HepG2 (cell line): ENCODE measurements at regions not wholly inside any gene's neighbourhood (a gene's known extent, or its start where the extent isn't known, plus 50 kb on each side); places are given as distances from the start of the nearest gene placed in this dataset.
"Not testable (repeated sequence)": the region's sequence is repeated elsewhere in the genome, so short reads cannot be mapped to it uniquely, and the experiment has no call there.

ENCODE experiments used
- KLF6 ChIP-seq: IDR thresholded peaks from 2 replicates; pipeline ENCODE4 v1.8.0; 2016; ENCODE audit warnings: missing biosample characterization, missing genetic modification reagents
- PRDM10 ChIP-seq: sonication (generic); formaldehyde crosslinking; IDR thresholded peaks from 2 replicates; pipeline ENCODE4 v1.4.0; 2020; ENCODE audit warnings: low read depth, missing genetic modification reagents
- ZFP36 ChIP-seq: fragments of 150-350 bp; IDR thresholded peaks from 2 replicates; pipeline ENCODE4 v1.6.1; 2018; ENCODE audit warnings: borderline replicate concordance, low read length, low read depth; ENCODE audit not compliant: partially characterized antibody
- ZNF138 ChIP-seq: sonication (generic); formaldehyde crosslinking; IDR thresholded peaks from 2 replicates; pipeline ENCODE4 v1.5.0; 2020; ENCODE audit warnings: mild to moderate bottlenecking, low read depth, missing genetic modification reagents
- ZNF367 ChIP-seq: sonication (generic); formaldehyde crosslinking; IDR thresholded peaks from 2 replicates; pipeline ENCODE4 v1.4.0; 2020; ENCODE audit warnings: missing genetic modification reagents, borderline replicate concordance
- ZSCAN29 ChIP-seq: sonication (generic); formaldehyde crosslinking; conservative IDR thresholded peaks from 2 replicates; pipeline ENCODE4 v1.4.0; 2020; ENCODE audit warnings: mild to moderate bottlenecking, missing genetic modification reagents
- ZSCAN30 ChIP-seq: sonication (generic); formaldehyde crosslinking; IDR thresholded peaks from 2 replicates; pipeline ENCODE4 v1.5.0; 2020; ENCODE audit warnings: mild to moderate bottlenecking, missing genetic modification reagents
- TF ChIP-seq, protein P1 (sequence below): sonication (generic); formaldehyde crosslinking; IDR thresholded peaks from 2 replicates; pipeline ENCODE4 v1.5.0; 2020; ENCODE audit warnings: mild to moderate bottlenecking, missing genetic modification reagents, moderate library complexity
- TF ChIP-seq, protein P2 (sequence below): sonication (generic); formaldehyde crosslinking; conservative IDR thresholded peaks from 2 replicates; pipeline ENCODE4 v1.4.0; 2020; ENCODE audit warnings: missing genetic modification reagents

GRCh38 chr6:63006018-63006417, 205.3 kb upstream of the FKBP1C start:
- TF ChIP-seq, protein P1, sequence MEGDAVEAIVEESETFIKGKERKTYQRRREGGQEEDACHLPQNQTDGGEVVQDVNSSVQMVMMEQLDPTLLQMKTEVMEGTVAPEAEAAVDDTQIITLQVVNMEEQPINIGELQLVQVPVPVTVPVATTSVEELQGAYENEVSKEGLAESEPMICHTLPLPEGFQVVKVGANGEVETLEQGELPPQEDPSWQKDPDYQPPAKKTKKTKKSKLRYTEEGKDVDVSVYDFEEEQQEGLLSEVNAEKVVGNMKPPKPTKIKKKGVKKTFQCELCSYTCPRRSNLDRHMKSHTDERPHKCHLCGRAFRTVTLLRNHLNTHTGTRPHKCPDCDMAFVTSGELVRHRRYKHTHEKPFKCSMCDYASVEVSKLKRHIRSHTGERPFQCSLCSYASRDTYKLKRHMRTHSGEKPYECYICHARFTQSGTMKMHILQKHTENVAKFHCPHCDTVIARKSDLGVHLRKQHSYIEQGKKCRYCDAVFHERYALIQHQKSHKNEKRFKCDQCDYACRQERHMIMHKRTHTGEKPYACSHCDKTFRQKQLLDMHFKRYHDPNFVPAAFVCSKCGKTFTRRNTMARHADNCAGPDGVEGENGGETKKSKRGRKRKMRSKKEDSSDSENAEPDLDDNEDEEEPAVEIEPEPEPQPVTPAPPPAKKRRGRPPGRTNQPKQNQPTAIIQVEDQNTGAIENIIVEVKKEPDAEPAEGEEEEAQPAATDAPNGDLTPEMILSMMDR, result not testable (repeated sequence)
- TF ChIP-seq ZSCAN29 (CRISPR knock-in tag); PRDM10; ZNF367 (CRISPR knock-in tag); ZNF138 (CRISPR knock-in tag); ZSCAN30 (CRISPR knock-in tag); KLF6 (CRISPR knock-in tag); ZFP36: not testable (repeated sequence)
- TF ChIP-seq, protein P2, sequence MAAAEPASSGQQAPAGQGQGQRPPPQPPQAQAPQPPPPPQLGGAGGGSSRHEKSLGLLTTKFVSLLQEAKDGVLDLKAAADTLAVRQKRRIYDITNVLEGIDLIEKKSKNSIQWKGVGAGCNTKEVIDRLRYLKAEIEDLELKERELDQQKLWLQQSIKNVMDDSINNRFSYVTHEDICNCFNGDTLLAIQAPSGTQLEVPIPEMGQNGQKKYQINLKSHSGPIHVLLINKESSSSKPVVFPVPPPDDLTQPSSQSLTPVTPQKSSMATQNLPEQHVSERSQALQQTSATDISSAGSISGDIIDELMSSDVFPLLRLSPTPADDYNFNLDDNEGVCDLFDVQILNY, result not testable (repeated sequence)
